H9 (cell line): ENCODE measurements at regions not wholly inside any gene's neighbourhood (a gene's known extent, or its start where the extent isn't known, plus 50 kb on each side); places are given as distances from the start of the nearest gene placed in this dataset.

Experiments
- DNase-seq: peaks from one replicate; pipeline ENCODE4 v3.0.0-alpha.2; 2017
- H2AFZ ChIP-seq: one replicate; pipeline ENCODE4 v1.6.1; 2013; ENCODE audit warnings: mild to moderate bottlenecking, low read length, control low read depth, moderate library complexity
- H2AK5ac ChIP-seq: 2 replicates; pipeline ENCODE4 v1.6.1; 2013; ENCODE audit warnings: low read length, control low read depth, mixed read lengths; ENCODE audit not compliant: insufficient read length
- H2BK120ac ChIP-seq: one replicate; pipeline ENCODE4 v1.6.1; 2013; ENCODE audit warnings: low read depth, mild to moderate bottlenecking, low read length, control low read depth, inconsistent platforms; ENCODE audit not compliant: poor library complexity, severe bottlenecking
- H2BK12ac ChIP-seq: 2 replicates; pipeline ENCODE4 v1.6.1; 2013; ENCODE audit warnings: low read length, control low read depth, mixed read lengths, low read depth; ENCODE audit not compliant: insufficient read length
- H2BK15ac ChIP-seq: 2 replicates; pipeline ENCODE4 v1.6.1; 2013; ENCODE audit warnings: low read depth, low read length, control low read depth
- H2BK20ac ChIP-seq: one replicate; pipeline ENCODE4 v1.6.1; 2013; ENCODE audit warnings: low read depth, mild to moderate bottlenecking, low read length, control low read depth, inconsistent platforms; ENCODE audit not compliant: poor library complexity, severe bottlenecking
- H2BK5ac ChIP-seq: 2 replicates; pipeline ENCODE4 v1.6.1; 2013; ENCODE audit warnings: low read length, control low read depth, mixed read lengths; ENCODE audit not compliant: insufficient read length
- H3K14ac ChIP-seq: 2 replicates; pipeline ENCODE4 v1.6.1; 2013; ENCODE audit warnings: low read length, control low read depth; ENCODE audit not compliant: insufficient read depth
- H3K18ac ChIP-seq: 2 replicates; pipeline ENCODE4 v1.6.1; 2013; ENCODE audit warnings: low read depth, mild to moderate bottlenecking, mixed read lengths, low read length, control low read depth; ENCODE audit not compliant: insufficient read length
- H3K23ac ChIP-seq: 2 replicates; pipeline ENCODE4 v1.6.1; 2013; ENCODE audit warnings: low read length, control low read depth, mixed read lengths, low read depth; ENCODE audit not compliant: insufficient read length
- H3K23me2 ChIP-seq: 2 replicates; pipeline ENCODE4 v1.6.1; 2013; ENCODE audit warnings: low read depth, mild to moderate bottlenecking, mixed read lengths, low read length, control low read depth; ENCODE audit not compliant: insufficient read length, poor library complexity, severe bottlenecking
- H3K27ac ChIP-seq: 2 replicates; pipeline ENCODE4 v1.5.1; 2013; ENCODE audit warnings: low read length, control low read depth, mixed read lengths, low read depth; ENCODE audit not compliant: insufficient read length
- H3K27me3 ChIP-seq: 2 replicates; pipeline ENCODE4 v1.6.1; 2013; ENCODE audit warnings: low read length, control low read depth, inconsistent platforms; ENCODE audit not compliant: insufficient read depth
- H3K4ac ChIP-seq: 2 replicates; pipeline ENCODE4 v1.6.1; 2013; ENCODE audit warnings: low read depth, mild to moderate bottlenecking, control low read depth, inconsistent platforms, low read length, moderate library complexity
- H3K4me1 ChIP-seq: 2 replicates; pipeline ENCODE4 v1.6.1; 2013; ENCODE audit warnings: low read length, control low read depth, inconsistent platforms; ENCODE audit not compliant: insufficient read depth
- H3K4me2 ChIP-seq: 2 replicates; pipeline ENCODE4 v1.6.1; 2013; ENCODE audit warnings: low read length, control low read depth, mixed read lengths; ENCODE audit not compliant: insufficient read length, insufficient read depth
- H3K56ac ChIP-seq: 2 replicates; pipeline ENCODE4 v1.6.1; 2013; ENCODE audit warnings: low read depth, mild to moderate bottlenecking, mixed read lengths, low read length, control low read depth; ENCODE audit not compliant: insufficient read length
- H3K79me1 ChIP-seq: 2 replicates; pipeline ENCODE4 v1.6.1; 2013; ENCODE audit warnings: low read depth, mild to moderate bottlenecking, moderate library complexity, low read length, control low read depth, inconsistent platforms; ENCODE audit not compliant: insufficient read depth, poor library complexity, severe bottlenecking
- H3K79me2 ChIP-seq: 2 replicates; pipeline ENCODE4 v1.6.1; 2013; ENCODE audit warnings: low read length, control low read depth, inconsistent platforms; ENCODE audit not compliant: insufficient read depth
- H3K9ac ChIP-seq: 2 replicates; pipeline ENCODE4 v1.6.1; 2013; ENCODE audit warnings: low read length, control low read depth, mixed read lengths; ENCODE audit not compliant: insufficient read length; ENCODE audit errors: extremely low read depth
- H3K9me3 ChIP-seq: one replicate; pipeline ENCODE4 v1.6.1; 2013; ENCODE audit warnings: low read depth, low read length, inconsistent platforms; ENCODE audit not compliant: control insufficient read depth
- H3T11ph ChIP-seq: one replicate; pipeline ENCODE4 v1.6.1; 2013; ENCODE audit warnings: mild to moderate bottlenecking, low read length, control low read depth, inconsistent platforms
- H4K20me1 ChIP-seq: one replicate; pipeline ENCODE4 v1.6.1; 2013; ENCODE audit not compliant: control insufficient read depth, insufficient read length, insufficient read depth
- H4K5ac ChIP-seq: 2 replicates; pipeline ENCODE4 v1.6.1; 2013; ENCODE audit warnings: low read depth, mild to moderate bottlenecking, mixed read lengths, low read length, control low read depth; ENCODE audit not compliant: insufficient read length
- H4K8ac ChIP-seq: replicated peaks from 2 replicates; pipeline ENCODE4 v1.6.1; 2013; ENCODE audit warnings: low read length, control low read depth, mixed read lengths, low read depth; ENCODE audit not compliant: insufficient read length
- H4K91ac ChIP-seq: 2 replicates; pipeline ENCODE4 v1.6.1; 2013; ENCODE audit warnings: low read depth, mild to moderate bottlenecking, moderate library complexity, mixed read lengths, low read length, control low read depth; ENCODE audit not compliant: insufficient read length
- H3K27ac Mint-ChIP-seq, 3 experiments: 2 replicates in 2 of 3; 3 replicates in 1 of 3; pipeline ENCODE4 v1.8.0; 2020 to 2021; ENCODE audit warnings: mixed read lengths in 3 of 3, mild to moderate bottlenecking in 1 of 3, moderate library complexity in 1 of 3
- H3K27me3 Mint-ChIP-seq: 2 replicates; pipeline ENCODE4 v1.8.0; 2021; ENCODE audit warnings: low read depth, mild to moderate bottlenecking, moderate library complexity, mixed read lengths
- H3K36me3 Mint-ChIP-seq, 3 experiments: 2 replicates in 2 of 3; 3 replicates in 1 of 3; pipeline ENCODE4 v1.8.0; 2020 to 2021; ENCODE audit warnings: low read depth in 3 of 3, mixed read lengths in 3 of 3; ENCODE audit not compliant: insufficient read depth in 1 of 3
- H3K4me1 Mint-ChIP-seq, 2 experiments: 2 replicates each; pipeline ENCODE4 v1.8.0; 2020; ENCODE audit warnings: mixed read lengths in 2 of 2
- H3K4me3 Mint-ChIP-seq, 2 experiments: 2 replicates in 1 of 2; 3 replicates in 1 of 2; pipeline ENCODE4 v1.8.0; 2020 to 2021; ENCODE audit warnings: mild to moderate bottlenecking in 2 of 2, mixed read lengths in 2 of 2, moderate library complexity in 1 of 2
- H3K9me3 Mint-ChIP-seq, 2 experiments: 2 replicates in 1 of 2; 3 replicates in 1 of 2; pipeline ENCODE4 v1.8.0; 2020; ENCODE audit warnings: mild to moderate bottlenecking in 2 of 2, mixed read lengths in 2 of 2, moderate library complexity in 1 of 2
- CTCF ChIP-seq: fragments of 200-600 bp; sonication (generic); conservative IDR thresholded peaks from 3 replicates; pipeline ENCODE4 v1.8.0; 2021; ENCODE audit warnings: antibody characterized with exemption, mild to moderate bottlenecking

GRCh38 chr17:54099221-54099620, 276.5 kb downstream of the KIF2B start:
- Histone ChIP-seq H2AK5ac (no peak overlapping the region), H3K9me3 (no peaks in the 10 kb centered on the region), H3K14ac (no peak overlapping the region), H3K23ac (no peak overlapping the region), H4K20me1 (no peaks in the 10 kb centered on the region), H3K4me1 (peaks cover 2% of the 10 kb centered on the region; the same call in 1 of the 2 replicates), H2BK12ac (no peak overlapping the region), H2BK5ac (no peak overlapping the region), H2BK20ac (no peak overlapping the region), H2BK15ac (no peak overlapping the region), H3K9ac (no peak overlapping the region), H4K8ac (no peak overlapping the region), H3K18ac (no peak overlapping the region), H3K56ac (no peak overlapping the region), H3K27me3 (no peaks in the 10 kb centered on the region), H3K4me2 (no peak overlapping the region), H2AFZ (no peak overlapping the region), H3T11ph (no peak overlapping the region), H2BK120ac (no peak overlapping the region), H3K79me2 (no peaks in the 10 kb centered on the region), H3K27ac (no peak overlapping the region), H3K23me2 (no peaks in the 10 kb centered on the region), H3K4ac (no peak overlapping the region), H4K5ac (no peak overlapping the region), H3K79me1 (no peaks in the 10 kb centered on the region), H4K91ac (no peak overlapping the region)
- Mint-ChIP-seq H3K4me3 (no peak overlapping the region), H3K27ac (no peak overlapping the region), H3K36me3 (peaks cover 0 to 10% (median 5%) of the 10 kb centered on the region in 3 experiments; a peak in 3 of 7 replicates), H3K4me1 (no peaks in the 10 kb centered on the region), H3K9me3 (peaks cover 9 to 12% of the 10 kb centered on the region in 2 experiments), H3K27me3 (no peaks in the 10 kb centered on the region)
- TF ChIP-seq CTCF: no peak
- DNase-seq: no peak
